GM18858 (cell line): ENCODE measurements at regions not wholly inside any gene's neighbourhood (a gene's known extent, or its start where the extent isn't known, plus 50 kb on each side); places are given as distances from the start of the nearest gene placed in this dataset.
"Not testable (repeated sequence)": the region's sequence is repeated elsewhere in the genome, so short reads cannot be mapped to it uniquely, and the experiment has no call there.

ENCODE experiments used
- ATAC-seq: cut with Tn5 transposase; IDR thresholded peaks from one replicate; pipeline ENCODE4 v1.9.1; 2021; ENCODE audit not compliant: unreplicated experiment

- ATAC-seq = no peak
These were observed 104.4 kb upstream of the RBMS3 start for GRCh38 chr3:29176501-29176900.

- ATAC-seq = no peak
These were observed 101.8 kb upstream of the RBMS3 start for GRCh38 chr3:29178809-29179793.

- peak; percentile 47 for ATAC-seq
These were observed 99.6 kb upstream of the RBMS3 start for GRCh38 chr3:29181149-29181780.

- no peak for ATAC-seq
These were observed 99.0 kb upstream of the RBMS3 start for GRCh38 chr3:29181872-29182271.

- ATAC-seq = not testable (repeated sequence)
These were observed 98.0 kb upstream of the RBMS3 start for GRCh38 chr3:29182828-29183227.

GRCh38 chr3:29183346-29184087 is 97.4 kb upstream of the RBMS3 start:
- no peak for ATAC-seq

GRCh38 chr3:29185706-29186105 is 95.2 kb upstream of the RBMS3 start:
- ATAC-seq = no peak

GRCh38 chr3:29186131-29186599 is 94.7 kb upstream of the RBMS3 start:
- no peak for ATAC-seq

- no peak for ATAC-seq
These were observed 93.7 kb upstream of the RBMS3 start for GRCh38 chr3:29186982-29187725.

- no peak for ATAC-seq
These were observed 91.5 kb upstream of the RBMS3 start for GRCh38 chr3:29189328-29189727.

GRCh38 chr3:29194139-29194538 is 86.7 kb upstream of the RBMS3 start:
- ATAC-seq = no peak

GRCh38 chr3:29195056-29195455 is 85.8 kb upstream of the RBMS3 start:
- ATAC-seq = no peak

- no peak for ATAC-seq
These were observed 79.3 kb upstream of the RBMS3 start for GRCh38 chr3:29201604-29202003.

- no peak for ATAC-seq
These were observed 78.5 kb upstream of the RBMS3 start for GRCh38 chr3:29202378-29202777.

- no peak for ATAC-seq
These were observed 77.0 kb upstream of the RBMS3 start for GRCh38 chr3:29203851-29204250.

GRCh38 chr3:29207427-29207826 is 73.4 kb upstream of the RBMS3 start:
- no peak for ATAC-seq

GRCh38 chr3:29212789-29213433 is 68.0 kb upstream of the RBMS3 start:
- no peak for ATAC-seq

- ATAC-seq = no peak
These were observed 66.7 kb upstream of the RBMS3 start for GRCh38 chr3:29214009-29214658.

GRCh38 chr3:29215948-29216347 is 64.9 kb upstream of the RBMS3 start:
- no peak for ATAC-seq

GRCh38 chr3:29226706-29227105 is 54.2 kb upstream of the RBMS3 start:
- ATAC-seq = no peak
